Stimulated activated CD8-positive, alpha-beta memory T cell treated with anti-CD3 and anti-CD28 coated beads, Interleukin-2, amount 100 ng/mL, for 48 hours (primary cell): ENCODE measurements at regions not wholly inside any gene's neighbourhood (a gene's known extent, or its start where the extent isn't known, plus 50 kb on each side); places are given as distances from the start of the nearest gene placed in this dataset.
"Not testable (repeated sequence)": the region's sequence is repeated elsewhere in the genome, so short reads cannot be mapped to it uniquely, and the experiment has no call there.

ENCODE experiments used
- DNase-seq, 2 donors: peaks; one replicate each; pipeline ENCODE4 v3.0.0-alpha.2; 2020; ENCODE audit warnings: low read depth in 2 of 2

- no peak for DNase-seq
Observed at GRCh38 chr2:175687465-175687864, 314.6 kb downstream of the LNPK start.

- no peak for DNase-seq
Observed at GRCh38 chr2:175686002-175686401, 316.1 kb downstream of the LNPK start.

- DNase-seq, result no peak
Observed at GRCh38 chr2:175684466-175684865, 317.6 kb downstream of the LNPK start.

- DNase-seq, result no peak
Observed at GRCh38 chr2:175679728-175680127, 322.3 kb downstream of the LNPK start.

- no peak for DNase-seq
Observed at GRCh38 chr2:175679231-175679630, 322.8 kb downstream of the LNPK start.

GRCh38 chr2:175677880-175678279 lies 324.2 kb downstream of the LNPK start:
- no peak for DNase-seq

- no peak for DNase-seq
Observed at GRCh38 chr2:175676813-175677212, 325.3 kb downstream of the LNPK start.

- not testable (repeated sequence) for DNase-seq
Observed at GRCh38 chr2:175668804-175669203, 333.3 kb downstream of the LNPK start.

GRCh38 chr2:175662335-175662734 lies 339.7 kb downstream of the LNPK start:
- DNase-seq, result no peak

- no peak for DNase-seq
Observed at GRCh38 chr2:175648577-175649063, 353.4 kb downstream of the LNPK start.

- DNase-seq, result no peak
Observed at GRCh38 chr2:175647058-175647457, 355.0 kb downstream of the LNPK start.

GRCh38 chr2:175640655-175641054 lies 361.4 kb downstream of the LNPK start:
- DNase-seq, result no peak

- no peak for DNase-seq
Observed at GRCh38 chr2:175633227-175633626, 368.8 kb downstream of the LNPK start.

GRCh38 chr2:175631245-175631623 lies 370.8 kb downstream of the LNPK start:
- no peak for DNase-seq

GRCh38 chr2:175630280-175631244 lies 371.5 kb downstream of the LNPK start:
- DNase-seq, result no peak

- DNase-seq, result no peak
Observed at GRCh38 chr2:175628243-175628642, 373.8 kb downstream of the LNPK start.

- DNase-seq, result no peak
Observed at GRCh38 chr2:175627405-175627804, 374.7 kb downstream of the LNPK start.

GRCh38 chr2:175626796-175627195 lies 375.3 kb downstream of the LNPK start:
- DNase-seq, result no peak

GRCh38 chr2:175624785-175625184 lies 377.3 kb downstream of the LNPK start:
- DNase-seq, result no peak

- DNase-seq, result no peak
Observed at GRCh38 chr2:175624211-175624761, 377.8 kb downstream of the LNPK start.

GRCh38 chr2:175621821-175622220 lies 380.2 kb downstream of the LNPK start:
- no peak for DNase-seq

GRCh38 chr2:175620106-175620505 lies 382.0 kb downstream of the LNPK start:
- DNase-seq, result no peak
